ENCODE measurements at regions not wholly inside any gene's neighbourhood (a gene's known extent, or its start where the extent isn't known, plus 50 kb on each side); places are given as distances from the start of the nearest gene placed in this dataset.

- no peaks in the 10 kb centered on the region for H3K27me3 ChIP-seq (replicated peaks in 2 of 5; ENCODE audit: control insufficient read depth in 4 of 5, insufficient read depth in 5 of 5, low read length in 4 of 5)
- H3K9me3 ChIP-seq (ENCODE audit: control extremely low read depth in 1 of 5, control insufficient read depth in 4 of 5, insufficient read depth in 2 of 5, low read depth in 1 of 5, low read length in 4 of 5) = peaks cover 0 to 3% (median 0%) of the 10 kb centered on the region in 5 experiments
- ChIA-PET CTCF (interaction anchor here (0.9 kb wide), 1 partner anchor 8 kb away, joined by 3 read pairs; no protein-coding TSS in a partner anchor), POLR2A (interaction anchor here (0.6 kb wide), 1 partner anchor 42 kb away, joined by 3 read pairs; no protein-coding TSS in a partner anchor)
- no peak overlapping the region for H3K4me3 ChIP-seq (ENCODE audit: control insufficient read depth in 1 of 7, extremely low read depth in 1 of 7, insufficient read depth in 4 of 7, low read depth in 2 of 7, low read length in 6 of 7)
- no peak for DNase-seq
- H3K4me1 ChIP-seq (ENCODE audit: control extremely low read depth in 1 of 4, control insufficient read depth in 4 of 4, insufficient read depth in 4 of 4, low read length in 3 of 4) = no peaks in the 10 kb centered on the region
- no peak overlapping the region for H3K27ac ChIP-seq (ENCODE audit: insufficient read depth in 1 of 2, low read depth in 1 of 2, low read length in 2 of 2, poor library complexity in 1 of 2, severe bottlenecking in 2 of 2)
- WGBS (ENCODE audit: insufficient coverage) = 86% methylated on average over 7 of the region's 8 CpGs
- no peaks in the 10 kb centered on the region for H3K36me3 ChIP-seq (ENCODE audit: control insufficient read depth in 4 of 4, insufficient read depth in 4 of 4, low read length in 3 of 4)
These were observed 141.9 kb downstream of the CYRIA start for GRCh38 chr2:16523711-16524110.

GRCh38 chr2:16522031-16522831 lies 143.4 kb downstream of the CYRIA start:
- Histone ChIP-seq H3K4me1 (ENCODE audit: control extremely low read depth in 1 of 4, control insufficient read depth in 4 of 4, insufficient read depth in 4 of 4, low read length in 3 of 4) (no peaks in the 10 kb centered on the region), H3K9me3 (ENCODE audit: control extremely low read depth in 1 of 5, control insufficient read depth in 4 of 5, insufficient read depth in 2 of 5, low read depth in 1 of 5, low read length in 4 of 5) (peaks cover 0 to 3% (median 0%) of the 10 kb centered on the region in 5 experiments), H3K27ac (ENCODE audit: insufficient read depth in 1 of 2, low read depth in 1 of 2, low read length in 2 of 2, poor library complexity in 1 of 2, severe bottlenecking in 2 of 2) (no peak overlapping the region), H3K36me3 (ENCODE audit: control insufficient read depth in 4 of 4, insufficient read depth in 4 of 4, low read length in 3 of 4) (no peaks in the 10 kb centered on the region), H3K27me3 (replicated peaks in 2 of 5; ENCODE audit: control insufficient read depth in 4 of 5, insufficient read depth in 5 of 5, low read length in 4 of 5) (no peaks in the 10 kb centered on the region), H3K4me3 (ENCODE audit: control insufficient read depth in 1 of 7, extremely low read depth in 1 of 7, insufficient read depth in 4 of 7, low read depth in 2 of 7, low read length in 6 of 7) (no peak overlapping the region)
- no peak for DNase-seq
- ChIA-PET POLR2A (no interaction called here), CTCF (no interaction called here)
- 92% methylated on average over 5 of the region's 13 CpGs for WGBS (ENCODE audit: insufficient coverage)

- POLR2A ChIA-PET = no interaction called here
- H3K4me3 ChIP-seq (ENCODE audit: control insufficient read depth in 1 of 7, extremely low read depth in 1 of 7, insufficient read depth in 4 of 7, low read depth in 2 of 7, low read length in 6 of 7) = no peak overlapping the region
- CTCF ChIA-PET = interaction anchor here (1.7 kb wide), 1 partner anchor 21 kb away, joined by 3 read pairs; no protein-coding TSS in a partner anchor
- H3K4me1 ChIP-seq (ENCODE audit: control extremely low read depth in 1 of 4, control insufficient read depth in 4 of 4, insufficient read depth in 4 of 4, low read length in 3 of 4) = no peaks in the 10 kb centered on the region
- peaks cover 0 to 3% (median 0%) of the 10 kb centered on the region in 5 experiments for H3K9me3 ChIP-seq (ENCODE audit: control extremely low read depth in 1 of 5, control insufficient read depth in 4 of 5, insufficient read depth in 2 of 5, low read depth in 1 of 5, low read length in 4 of 5)
- H3K36me3 ChIP-seq (ENCODE audit: control insufficient read depth in 4 of 4, insufficient read depth in 4 of 4, low read length in 3 of 4) = no peaks in the 10 kb centered on the region
- no peak for DNase-seq
- H3K27ac ChIP-seq (ENCODE audit: insufficient read depth in 1 of 2, low read depth in 1 of 2, low read length in 2 of 2, poor library complexity in 1 of 2, severe bottlenecking in 2 of 2) = no peak overlapping the region
- WGBS (ENCODE audit: insufficient coverage) = 0% methylated on average over 1 of the region's 1 CpG
- no peaks in the 10 kb centered on the region for H3K27me3 ChIP-seq (replicated peaks in 2 of 5; ENCODE audit: control insufficient read depth in 4 of 5, insufficient read depth in 5 of 5, low read length in 4 of 5)
These were observed 144.7 kb downstream of the CYRIA start for GRCh38 chr2:16520891-16521290.

GRCh38 chr2:16515696-16516095 lies 149.9 kb downstream of the CYRIA start:
- H3K9me3 ChIP-seq (ENCODE audit: control extremely low read depth in 1 of 5, control insufficient read depth in 4 of 5, insufficient read depth in 2 of 5, low read depth in 1 of 5, low read length in 4 of 5) = peaks cover 0 to 3% (median 0%) of the 10 kb centered on the region in 5 experiments
- ChIA-PET CTCF (interaction anchor here (0.9 to 1.4 kb wide), 4 partner anchors 8 to 583 kb away, joined by 3 to 4 read pairs (median 3); partner anchors contain the start of gene MYCN), POLR2A (no interaction called here)
- no peaks in the 10 kb centered on the region for H3K4me1 ChIP-seq (ENCODE audit: control extremely low read depth in 1 of 4, control insufficient read depth in 4 of 4, insufficient read depth in 4 of 4, low read length in 3 of 4)
- H3K27ac ChIP-seq (ENCODE audit: insufficient read depth in 1 of 2, low read depth in 1 of 2, low read length in 2 of 2, poor library complexity in 1 of 2, severe bottlenecking in 2 of 2) = no peak overlapping the region
- H3K4me3 ChIP-seq (ENCODE audit: control insufficient read depth in 1 of 7, extremely low read depth in 1 of 7, insufficient read depth in 4 of 7, low read depth in 2 of 7, low read length in 6 of 7) = no peak overlapping the region
- no peaks in the 10 kb centered on the region for H3K27me3 ChIP-seq (replicated peaks in 2 of 5; ENCODE audit: control insufficient read depth in 4 of 5, insufficient read depth in 5 of 5, low read length in 4 of 5)
- 100% methylated on average over 1 of the region's 4 CpGs for WGBS (ENCODE audit: insufficient coverage)
- DNase-seq = no peak
- no peaks in the 10 kb centered on the region for H3K36me3 ChIP-seq (ENCODE audit: control insufficient read depth in 4 of 4, insufficient read depth in 4 of 4, low read length in 3 of 4)

GRCh38 chr2:16513626-16514025 lies 152.0 kb downstream of the CYRIA start:
- ChIA-PET CTCF (interaction anchor here (1.8 kb wide), 1 partner anchor 574 kb away, joined by 7 read pairs; the partner anchor contains the start of gene MYCN), POLR2A (no interaction called here)
- H3K4me3 ChIP-seq (ENCODE audit: control insufficient read depth in 1 of 7, extremely low read depth in 1 of 7, insufficient read depth in 4 of 7, low read depth in 2 of 7, low read length in 6 of 7) = no peak overlapping the region

GRCh38 chr2:16511041-16511440 lies 154.6 kb downstream of the CYRIA start:
- H3K27ac ChIP-seq (ENCODE audit: insufficient read depth in 1 of 2, low read depth in 1 of 2, low read length in 2 of 2, poor library complexity in 1 of 2, severe bottlenecking in 2 of 2) = no peak overlapping the region
- ChIA-PET CTCF (interaction anchor here (0.7 to 6.2 kb wide), 6 partner anchors 96 to 877 kb away, joined by 3 to 32 read pairs (median 4); no protein-coding TSS in a partner anchor), POLR2A (no interaction called here)
- H3K4me3 ChIP-seq (ENCODE audit: control insufficient read depth in 1 of 7, extremely low read depth in 1 of 7, insufficient read depth in 4 of 7, low read depth in 2 of 7, low read length in 6 of 7) = no peak overlapping the region
- no peaks in the 10 kb centered on the region for H3K36me3 ChIP-seq (ENCODE audit: control insufficient read depth in 4 of 4, insufficient read depth in 4 of 4, low read length in 3 of 4)
- H3K27me3 ChIP-seq (replicated peaks in 2 of 5; ENCODE audit: control insufficient read depth in 4 of 5, insufficient read depth in 5 of 5, low read length in 4 of 5) = peaks cover 0 to 2% (median 0%) of the 10 kb centered on the region in 5 experiments
- DNase-seq = no peak
- 96% methylated on average over 3 of the region's 4 CpGs for WGBS (ENCODE audit: insufficient coverage)
- no peaks in the 10 kb centered on the region for H3K9me3 ChIP-seq (ENCODE audit: control extremely low read depth in 1 of 5, control insufficient read depth in 4 of 5, insufficient read depth in 2 of 5, low read depth in 1 of 5, low read length in 4 of 5)
- H3K4me1 ChIP-seq (ENCODE audit: control extremely low read depth in 1 of 4, control insufficient read depth in 4 of 4, insufficient read depth in 4 of 4, low read length in 3 of 4) = peaks cover 2 to 16% (median 13%) of the 10 kb centered on the region in 4 experiments

More at GRCh38 chr2:16513626-16514025, 152.0 kb downstream of the CYRIA start:
- no CpG with 5 or more reads among the region's 2 CpGs for WGBS (ENCODE audit: insufficient coverage)
- H3K4me1 ChIP-seq (ENCODE audit: control extremely low read depth in 1 of 4, control insufficient read depth in 4 of 4, insufficient read depth in 4 of 4, low read length in 3 of 4) = peaks cover 0 to 2% (median 1%) of the 10 kb centered on the region in 4 experiments
- no peak for DNase-seq
- no peak overlapping the region for H3K27ac ChIP-seq (ENCODE audit: insufficient read depth in 1 of 2, low read depth in 1 of 2, low read length in 2 of 2, poor library complexity in 1 of 2, severe bottlenecking in 2 of 2)
- no peaks in the 10 kb centered on the region for H3K36me3 ChIP-seq (ENCODE audit: control insufficient read depth in 4 of 4, insufficient read depth in 4 of 4, low read length in 3 of 4)
- H3K9me3 ChIP-seq (ENCODE audit: control extremely low read depth in 1 of 5, control insufficient read depth in 4 of 5, insufficient read depth in 2 of 5, low read depth in 1 of 5, low read length in 4 of 5) = no peaks in the 10 kb centered on the region
- H3K27me3 ChIP-seq (replicated peaks in 2 of 5; ENCODE audit: control insufficient read depth in 4 of 5, insufficient read depth in 5 of 5, low read length in 4 of 5) = peaks cover 0 to 2% (median 0%) of the 10 kb centered on the region in 5 experiments

GRCh38 chr2:16509042-16509441 lies 156.6 kb downstream of the CYRIA start:
- Histone ChIP-seq H3K9me3 (ENCODE audit: control extremely low read depth in 1 of 5, control insufficient read depth in 4 of 5, insufficient read depth in 2 of 5, low read depth in 1 of 5, low read length in 4 of 5) (no peaks in the 10 kb centered on the region), H3K27ac (ENCODE audit: insufficient read depth in 1 of 2, low read depth in 1 of 2, low read length in 2 of 2, poor library complexity in 1 of 2, severe bottlenecking in 2 of 2) (no peak overlapping the region), H3K4me3 (ENCODE audit: control insufficient read depth in 1 of 7, extremely low read depth in 1 of 7, insufficient read depth in 4 of 7, low read depth in 2 of 7, low read length in 6 of 7) (no peak overlapping the region), H3K4me1 (ENCODE audit: control extremely low read depth in 1 of 4, control insufficient read depth in 4 of 4, insufficient read depth in 4 of 4, low read length in 3 of 4) (peaks cover 2 to 16% (median 13%) of the 10 kb centered on the region in 4 experiments), H3K36me3 (ENCODE audit: control insufficient read depth in 4 of 4, insufficient read depth in 4 of 4, low read length in 3 of 4) (no peaks in the 10 kb centered on the region), H3K27me3 (replicated peaks in 2 of 5; ENCODE audit: control insufficient read depth in 4 of 5, insufficient read depth in 5 of 5, low read length in 4 of 5) (peaks cover 0 to 2% (median 0%) of the 10 kb centered on the region in 5 experiments)
- ChIA-PET POLR2A (no interaction called here), CTCF (interaction anchor here (0.8 to 9.2 kb wide), 17 partner anchors 10 to 879 kb away, joined by 3 to 80 read pairs (median 5); partner anchors contain the start of gene MYCN)
- WGBS (ENCODE audit: insufficient coverage) = 100% methylated on average over 2 of the region's 3 CpGs
- no peak for DNase-seq

All from common myeloid progenitor, CD34-positive (primary cell).